ENCODE measurements at regions not wholly inside any gene's neighbourhood (a gene's known extent, or its start where the extent isn't known, plus 50 kb on each side); places are given as distances from the start of the nearest gene placed in this dataset.
"Not testable (repeated sequence)": the region's sequence is repeated elsewhere in the genome, so short reads cannot be mapped to it uniquely, and the experiment has no call there.

DNA sequence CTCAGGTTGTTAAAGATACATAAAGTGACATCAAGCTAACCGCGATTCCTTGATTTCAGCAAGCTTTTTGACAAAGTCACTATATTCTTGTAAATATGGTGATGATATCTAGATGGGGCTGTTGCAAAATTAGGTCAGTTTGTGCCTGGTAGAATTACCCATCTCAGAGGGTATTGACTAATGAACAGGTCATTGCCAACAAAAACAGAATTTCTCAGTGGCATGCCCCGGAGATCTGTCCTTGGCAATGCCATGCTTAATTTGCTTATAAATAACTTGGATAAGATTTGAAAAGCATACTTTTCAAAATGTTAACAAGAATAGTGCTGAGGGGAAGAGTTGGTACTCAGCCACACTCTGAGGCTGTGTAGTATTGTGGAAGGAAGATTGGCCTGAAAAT lies 783.3 kb upstream of the SEMA6A start (continued):
- no peak for TF ChIP-seq CBFB (CRISPR knock-in tag; IDR thresholded peaks at IDR 0.05; ENCODE audit: low read depth)
- TF ChIP-seq, protein P1, sequence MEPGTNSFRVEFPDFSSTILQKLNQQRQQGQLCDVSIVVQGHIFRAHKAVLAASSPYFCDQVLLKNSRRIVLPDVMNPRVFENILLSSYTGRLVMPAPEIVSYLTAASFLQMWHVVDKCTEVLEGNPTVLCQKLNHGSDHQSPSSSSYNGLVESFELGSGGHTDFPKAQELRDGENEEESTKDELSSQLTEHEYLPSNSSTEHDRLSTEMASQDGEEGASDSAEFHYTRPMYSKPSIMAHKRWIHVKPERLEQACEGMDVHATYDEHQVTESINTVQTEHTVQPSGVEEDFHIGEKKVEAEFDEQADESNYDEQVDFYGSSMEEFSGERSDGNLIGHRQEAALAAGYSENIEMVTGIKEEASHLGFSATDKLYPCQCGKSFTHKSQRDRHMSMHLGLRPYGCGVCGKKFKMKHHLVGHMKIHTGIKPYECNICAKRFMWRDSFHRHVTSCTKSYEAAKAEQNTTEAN (CRISPR knock-in tag; IDR thresholded peaks at IDR 0.05) = no peak
- TF ChIP-seq ZNF423 (CRISPR knock-in tag; IDR thresholded peaks at IDR 0.05) = no peak

DNA sequence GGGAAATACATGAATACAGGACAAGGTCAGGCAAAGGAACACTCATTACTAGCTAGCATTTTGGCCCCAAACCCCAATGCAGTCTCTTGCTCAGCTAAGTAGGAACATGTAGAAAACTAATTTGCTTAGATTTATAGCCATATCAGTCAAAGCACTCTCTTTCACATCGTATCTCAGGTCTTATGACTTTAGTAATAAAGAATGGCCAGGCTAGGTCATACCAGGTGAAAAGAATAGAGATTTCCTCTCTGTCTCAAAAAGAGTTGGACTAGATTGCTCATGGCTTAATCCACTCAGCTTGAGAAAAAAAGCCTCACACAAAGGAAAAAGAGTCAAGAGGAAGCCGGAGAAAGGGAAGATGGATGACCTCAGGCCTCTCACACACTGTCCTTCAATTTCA lies 772.7 kb upstream of the SEMA6A start:
- ChIA-PET CTCF (interaction anchor here (0.6 kb wide), 1 partner anchor 158 kb away, joined by 3 read pairs; no protein-coding TSS in a partner anchor), POLR2A (no interaction called here)
- H3K36me3 Mint-ChIP-seq = peaks cover 5% of the 10 kb centered on the region
- ATAC-seq (no peak), DNase-seq (ENCODE audit: low spot score) (no peak)
- no peak overlapping the region; the same call in 1 of the 2 replicates for H3K27ac Mint-ChIP-seq
- H3K4me1 Mint-ChIP-seq = peaks cover 22% of the 10 kb centered on the region
- TF ChIP-seq EMX1 (CRISPR knock-in tag; IDR thresholded peaks at IDR 0.05) (no peak), JUN (CRISPR knock-in tag; IDR thresholded peaks at IDR 0.05) (no peak), NR3C1 (CRISPR knock-in tag; conservative IDR thresholded peaks at IDR 0.05; ENCODE audit: low read depth) (no peak), IRF2 (CRISPR knock-in tag; IDR thresholded peaks at IDR 0.05; ENCODE audit: borderline replicate concordance, low read depth) (no peak), ZNF396 (CRISPR knock-in tag; IDR thresholded peaks at IDR 0.05; ENCODE audit: borderline replicate concordance) (no peak), ETV6 (CRISPR knock-in tag; IDR thresholded peaks at IDR 0.05) (no peak), FOXJ3 (CRISPR knock-in tag; IDR thresholded peaks at IDR 0.05; ENCODE audit: borderline replicate concordance) (no peak), ZNF317 (CRISPR knock-in tag; IDR thresholded peaks at IDR 0.05; ENCODE audit: borderline replicate concordance, low read depth) (no peak), ESRRA (CRISPR knock-in tag; IDR thresholded peaks at IDR 0.05; ENCODE audit: borderline replicate concordance) (no peak), ZNF232 (CRISPR knock-in tag; IDR thresholded peaks at IDR 0.05) (no peak), CREM (CRISPR knock-in tag; IDR thresholded peaks at IDR 0.05) (no peak), SOX15 (CRISPR knock-in tag; IDR thresholded peaks at IDR 0.05) (no peak), SMAD4 (CRISPR knock-in tag; IDR thresholded peaks at IDR 0.05) (no peak), GTF2I (CRISPR knock-in tag; conservative IDR thresholded peaks at IDR 0.05) (no peak)
- TF ChIP-seq, protein P2, sequence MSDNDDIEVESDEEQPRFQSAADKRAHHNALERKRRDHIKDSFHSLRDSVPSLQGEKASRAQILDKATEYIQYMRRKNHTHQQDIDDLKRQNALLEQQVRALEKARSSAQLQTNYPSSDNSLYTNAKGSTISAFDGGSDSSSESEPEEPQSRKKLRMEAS (CRISPR knock-in tag; IDR thresholded peaks at IDR 0.05) = no peak
- TF ChIP-seq, protein P3, sequence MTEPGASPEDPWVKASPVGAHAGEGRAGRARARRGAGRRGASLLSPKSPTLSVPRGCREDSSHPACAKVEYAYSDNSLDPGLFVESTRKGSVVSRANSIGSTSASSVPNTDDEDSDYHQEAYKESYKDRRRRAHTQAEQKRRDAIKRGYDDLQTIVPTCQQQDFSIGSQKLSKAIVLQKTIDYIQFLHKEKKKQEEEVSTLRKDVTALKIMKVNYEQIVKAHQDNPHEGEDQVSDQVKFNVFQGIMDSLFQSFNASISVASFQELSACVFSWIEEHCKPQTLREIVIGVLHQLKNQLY (CRISPR knock-in tag; IDR thresholded peaks at IDR 0.05) = no peak
- TF ChIP-seq, protein P4, sequence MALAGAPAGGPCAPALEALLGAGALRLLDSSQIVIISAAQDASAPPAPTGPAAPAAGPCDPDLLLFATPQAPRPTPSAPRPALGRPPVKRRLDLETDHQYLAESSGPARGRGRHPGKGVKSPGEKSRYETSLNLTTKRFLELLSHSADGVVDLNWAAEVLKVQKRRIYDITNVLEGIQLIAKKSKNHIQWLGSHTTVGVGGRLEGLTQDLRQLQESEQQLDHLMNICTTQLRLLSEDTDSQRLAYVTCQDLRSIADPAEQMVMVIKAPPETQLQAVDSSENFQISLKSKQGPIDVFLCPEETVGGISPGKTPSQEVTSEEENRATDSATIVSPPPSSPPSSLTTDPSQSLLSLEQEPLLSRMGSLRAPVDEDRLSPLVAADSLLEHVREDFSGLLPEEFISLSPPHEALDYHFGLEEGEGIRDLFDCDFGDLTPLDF (CRISPR knock-in tag; IDR thresholded peaks at IDR 0.05) = no peak
- TF ChIP-seq, protein P5, sequence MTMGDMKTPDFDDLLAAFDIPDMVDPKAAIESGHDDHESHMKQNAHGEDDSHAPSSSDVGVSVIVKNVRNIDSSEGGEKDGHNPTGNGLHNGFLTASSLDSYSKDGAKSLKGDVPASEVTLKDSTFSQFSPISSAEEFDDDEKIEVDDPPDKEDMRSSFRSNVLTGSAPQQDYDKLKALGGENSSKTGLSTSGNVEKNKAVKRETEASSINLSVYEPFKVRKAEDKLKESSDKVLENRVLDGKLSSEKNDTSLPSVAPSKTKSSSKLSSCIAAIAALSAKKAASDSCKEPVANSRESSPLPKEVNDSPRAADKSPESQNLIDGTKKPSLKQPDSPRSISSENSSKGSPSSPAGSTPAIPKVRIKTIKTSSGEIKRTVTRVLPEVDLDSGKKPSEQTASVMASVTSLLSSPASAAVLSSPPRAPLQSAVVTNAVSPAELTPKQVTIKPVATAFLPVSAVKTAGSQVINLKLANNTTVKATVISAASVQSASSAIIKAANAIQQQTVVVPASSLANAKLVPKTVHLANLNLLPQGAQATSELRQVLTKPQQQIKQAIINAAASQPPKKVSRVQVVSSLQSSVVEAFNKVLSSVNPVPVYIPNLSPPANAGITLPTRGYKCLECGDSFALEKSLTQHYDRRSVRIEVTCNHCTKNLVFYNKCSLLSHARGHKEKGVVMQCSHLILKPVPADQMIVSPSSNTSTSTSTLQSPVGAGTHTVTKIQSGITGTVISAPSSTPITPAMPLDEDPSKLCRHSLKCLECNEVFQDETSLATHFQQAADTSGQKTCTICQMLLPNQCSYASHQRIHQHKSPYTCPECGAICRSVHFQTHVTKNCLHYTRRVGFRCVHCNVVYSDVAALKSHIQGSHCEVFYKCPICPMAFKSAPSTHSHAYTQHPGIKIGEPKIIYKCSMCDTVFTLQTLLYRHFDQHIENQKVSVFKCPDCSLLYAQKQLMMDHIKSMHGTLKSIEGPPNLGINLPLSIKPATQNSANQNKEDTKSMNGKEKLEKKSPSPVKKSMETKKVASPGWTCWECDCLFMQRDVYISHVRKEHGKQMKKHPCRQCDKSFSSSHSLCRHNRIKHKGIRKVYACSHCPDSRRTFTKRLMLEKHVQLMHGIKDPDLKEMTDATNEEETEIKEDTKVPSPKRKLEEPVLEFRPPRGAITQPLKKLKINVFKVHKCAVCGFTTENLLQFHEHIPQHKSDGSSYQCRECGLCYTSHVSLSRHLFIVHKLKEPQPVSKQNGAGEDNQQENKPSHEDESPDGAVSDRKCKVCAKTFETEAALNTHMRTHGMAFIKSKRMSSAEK (CRISPR knock-in tag; IDR thresholded peaks at IDR 0.05; ENCODE audit: borderline replicate concordance) = no peak
- TF ChIP-seq, protein P6, sequence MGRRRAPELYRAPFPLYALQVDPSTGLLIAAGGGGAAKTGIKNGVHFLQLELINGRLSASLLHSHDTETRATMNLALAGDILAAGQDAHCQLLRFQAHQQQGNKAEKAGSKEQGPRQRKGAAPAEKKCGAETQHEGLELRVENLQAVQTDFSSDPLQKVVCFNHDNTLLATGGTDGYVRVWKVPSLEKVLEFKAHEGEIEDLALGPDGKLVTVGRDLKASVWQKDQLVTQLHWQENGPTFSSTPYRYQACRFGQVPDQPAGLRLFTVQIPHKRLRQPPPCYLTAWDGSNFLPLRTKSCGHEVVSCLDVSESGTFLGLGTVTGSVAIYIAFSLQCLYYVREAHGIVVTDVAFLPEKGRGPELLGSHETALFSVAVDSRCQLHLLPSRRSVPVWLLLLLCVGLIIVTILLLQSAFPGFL (CRISPR knock-in tag; IDR thresholded peaks at IDR 0.05; ENCODE audit: borderline replicate concordance) = no peak
- TF ChIP-seq, protein P7, sequence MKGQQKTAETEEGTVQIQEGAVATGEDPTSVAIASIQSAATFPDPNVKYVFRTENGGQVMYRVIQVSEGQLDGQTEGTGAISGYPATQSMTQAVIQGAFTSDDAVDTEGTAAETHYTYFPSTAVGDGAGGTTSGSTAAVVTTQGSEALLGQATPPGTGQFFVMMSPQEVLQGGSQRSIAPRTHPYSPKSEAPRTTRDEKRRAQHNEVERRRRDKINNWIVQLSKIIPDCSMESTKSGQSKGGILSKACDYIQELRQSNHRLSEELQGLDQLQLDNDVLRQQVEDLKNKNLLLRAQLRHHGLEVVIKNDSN (CRISPR knock-in tag; IDR thresholded peaks at IDR 0.05) = no peak
- H3K9me3 Mint-ChIP-seq = peaks cover 5% of the 10 kb centered on the region
- no peaks in the 10 kb centered on the region for H3K27me3 Mint-ChIP-seq (ENCODE audit: low read depth)
- no peak overlapping the region for H3K4me3 Mint-ChIP-seq

DNA sequence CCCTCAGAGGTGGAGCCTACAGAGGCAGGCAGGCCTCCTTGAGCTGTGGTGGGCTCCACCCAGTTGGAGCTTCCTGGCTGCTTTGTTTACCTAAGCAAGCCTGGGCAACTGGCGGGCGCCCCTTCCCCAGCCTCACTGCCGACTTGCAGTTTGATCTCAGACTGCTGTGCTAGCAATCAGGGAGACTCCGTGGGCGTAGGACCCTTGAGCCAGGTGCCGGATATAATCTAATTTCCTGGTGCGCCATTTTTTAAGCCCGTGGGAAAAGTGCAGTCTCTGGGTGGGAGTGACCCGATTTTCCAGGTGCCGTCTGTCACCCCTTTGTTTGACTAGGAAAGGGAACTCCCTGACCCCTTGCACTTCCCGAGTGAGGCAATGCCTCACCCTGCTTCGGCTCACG lies 769.1 kb upstream of the SEMA6A start:
- H3K27me3 Mint-ChIP-seq (ENCODE audit: low read depth); POLR2A ChIA-PET; H3K9me3 Mint-ChIP-seq; H3K36me3 Mint-ChIP-seq; ATAC-seq; CTCF ChIA-PET: not testable (repeated sequence)
- peak; percentile 23 for DNase-seq (ENCODE audit: low spot score)
- Mint-ChIP-seq H3K27ac (peak overlapping the region; percentile 77), H3K4me3 (peak overlapping the region; percentile 56), H3K4me1 (peaks cover 25% of the 10 kb centered on the region)
